Endothelial cell of umbilical vein (primary cell): ENCODE measurements at regions not wholly inside any gene's neighbourhood (a gene's known extent, or its start where the extent isn't known, plus 50 kb on each side); places are given as distances from the start of the nearest gene placed in this dataset.

Experiments used
- CTCF ChIP-seq, 2 donors: IDR thresholded peaks; 1 replicate in 1 of 2; 2 replicates in 1 of 2; pipeline ENCODE4 v1.5.1; 2011; ENCODE audit warnings: low read length in 2 of 2, mild to moderate bottlenecking in 2 of 2, moderate library complexity in 2 of 2, control low read depth in 1 of 2, inconsistent platforms in 1 of 2, low read depth in 1 of 2; ENCODE audit not compliant: insufficient read depth in 1 of 2; ENCODE audit errors: extremely low read depth in 1 of 2
- EZH2 ChIP-seq: IDR thresholded peaks from 2 replicates; pipeline ENCODE4 v1.6.1; 2012; ENCODE audit warnings: borderline replicate concordance, low read depth, mild to moderate bottlenecking, moderate library complexity, low read length, inconsistent platforms; ENCODE audit not compliant: severe bottlenecking
- FOS ChIP-seq: IDR thresholded peaks from 2 replicates; pipeline ENCODE4 v1.6.1; 2011; ENCODE audit warnings: mild to moderate bottlenecking, low read length, moderate library complexity, borderline replicate concordance; ENCODE audit not compliant: insufficient read depth
- JUN ChIP-seq: IDR thresholded peaks from 2 replicates; pipeline ENCODE4 v1.6.1; 2011; ENCODE audit warnings: borderline replicate concordance, low read depth; ENCODE audit not compliant: insufficient read length, insufficient read depth
- MAX ChIP-seq: IDR thresholded peaks from 2 replicates; pipeline ENCODE4 v1.6.1; 2011; ENCODE audit not compliant: insufficient read depth, insufficient read length
- POLR2A ChIP-seq: IDR thresholded peaks from 2 replicates; pipeline ENCODE4 v1.6.1; 2012; ENCODE audit warnings: low read depth, mild to moderate bottlenecking, control low read depth, low read length

- TF ChIP-seq MAX (no peak), CTCF (IDR thresholded peaks at IDR 0.05; ENCODE audit: extremely low read depth in 1 of 2, insufficient read depth in 1 of 2, low read depth in 1 of 2, low read length in 2 of 2) (no peak), POLR2A (no peak), EZH2 (no peak), JUN (peak; percentile 3), FOS (peak; percentile 17)
Measured at GRCh38 chr18:25005541-25006403, 346.2 kb downstream of the ZNF521 start.
